WTC11 (cell line): ENCODE measurements at regions not wholly inside any gene's neighbourhood (a gene's known extent, or its start where the extent isn't known, plus 50 kb on each side); places are given as distances from the start of the nearest gene placed in this dataset.

Experiments
- ATAC-seq: fragments of 200-7000 bp; cut with Tn5 transposase; 2 replicates; pipeline ENCODE4 v1.10.0; 2021; ENCODE audit warnings: mild to moderate bottlenecking, moderate library complexity
- CTCF ChIA-PET: fragments of 300-600 bp; sonication (Branson Sonifier 250); formaldehyde crosslinking; loops from one replicate; lab custom pipeline; 2021; ENCODE audit warnings: antibody characterized with exemption; lab: Charles Lee
- POLR2A ChIA-PET: fragments of 350-600 bp; sonication (Branson Sonifier 250); formaldehyde crosslinking; loops from one replicate; lab custom pipeline; 2021; ENCODE audit warnings: antibody characterized with exemption; lab: Charles Lee
- DNase-seq: peaks from one replicate; pipeline ENCODE4 v3.0.0; 2021; ENCODE audit warnings: low spot score
- H3K27ac Mint-ChIP-seq: 2 replicates; pipeline ENCODE4 v1.8.0; 2021; ENCODE audit warnings: mixed read lengths
- H3K27me3 Mint-ChIP-seq: 2 replicates; pipeline ENCODE4 v1.8.0; 2021; ENCODE audit warnings: low read depth, mild to moderate bottlenecking, moderate library complexity, mixed read lengths
- H3K36me3 Mint-ChIP-seq: 2 replicates; pipeline ENCODE4 v1.8.0; 2021; ENCODE audit warnings: mixed read lengths
- H3K4me1 Mint-ChIP-seq: 2 replicates; pipeline ENCODE4 v1.8.0; 2022; ENCODE audit warnings: mixed read lengths
- H3K4me3 Mint-ChIP-seq: 2 replicates; pipeline ENCODE4 v1.8.0; 2021; ENCODE audit warnings: mild to moderate bottlenecking, moderate library complexity, mixed read lengths
- H3K9me3 Mint-ChIP-seq: 2 replicates; pipeline ENCODE4 v1.8.0; 2021; ENCODE audit warnings: mixed read lengths
- ARID4B ChIP-seq: sonication (generic); formaldehyde crosslinking; IDR thresholded peaks from 2 replicates; pipeline ENCODE4 v1.8.0; 2023; ENCODE audit warnings: missing genetic modification reagents, mild to moderate bottlenecking, borderline replicate concordance
- ATF1 ChIP-seq: sonication (generic); formaldehyde crosslinking; IDR thresholded peaks from 2 replicates; pipeline ENCODE4 v1.8.1; 2023; ENCODE audit warnings: mild to moderate bottlenecking, moderate library complexity, missing genetic modification reagents
- ATF3 ChIP-seq: sonication (generic); formaldehyde crosslinking; conservative IDR thresholded peaks from 2 replicates; pipeline ENCODE4 v1.8.1; 2022; ENCODE audit warnings: mild to moderate bottlenecking, missing genetic modification reagents
- CBFB ChIP-seq: sonication (generic); formaldehyde crosslinking; IDR thresholded peaks from 2 replicates; pipeline ENCODE4 v1.8.1; 2022; ENCODE audit warnings: mild to moderate bottlenecking, low read depth, missing genetic modification reagents
- CTCF ChIP-seq: fragments of 200-600 bp; IDR thresholded peaks from 2 replicates; pipeline ENCODE4 v1.8.0; 2022; ENCODE audit warnings: antibody characterized with exemption
- ETV6 ChIP-seq: sonication (generic); formaldehyde crosslinking; IDR thresholded peaks from 2 replicates; pipeline ENCODE4 v1.8.1; 2022; ENCODE audit warnings: mild to moderate bottlenecking, missing genetic modification reagents
- GTF2I ChIP-seq: fragments of 250-450 bp; sonication (Bioruptor Pico); conservative IDR thresholded peaks from 2 replicates; pipeline ENCODE4 v1.4.0; 2021; ENCODE audit warnings: mild to moderate bottlenecking
- IRF1 ChIP-seq: sonication (generic); formaldehyde crosslinking; IDR thresholded peaks from 2 replicates; pipeline ENCODE4 v1.8.0; 2023; ENCODE audit warnings: missing genetic modification reagents
- MAX ChIP-seq: sonication (generic); formaldehyde crosslinking; IDR thresholded peaks from 2 replicates; pipeline ENCODE4 v1.8.0; 2022; ENCODE audit warnings: mild to moderate bottlenecking, missing genetic modification reagents
- MLX ChIP-seq: sonication (generic); formaldehyde crosslinking; IDR thresholded peaks from 2 replicates; pipeline ENCODE4 v1.8.1; 2023; ENCODE audit warnings: mild to moderate bottlenecking, missing genetic modification reagents, moderate library complexity
- MYBL2 ChIP-seq: sonication (generic); formaldehyde crosslinking; IDR thresholded peaks from 2 replicates; pipeline ENCODE4 v1.8.1; 2023; ENCODE audit warnings: mild to moderate bottlenecking, moderate library complexity, missing genetic modification reagents
- NR1H2 ChIP-seq: sonication (generic); formaldehyde crosslinking; IDR thresholded peaks from 2 replicates; pipeline ENCODE4 v1.9.0; 2021; ENCODE audit warnings: mild to moderate bottlenecking, moderate library complexity, missing genetic modification reagents
- PREB ChIP-seq: sonication (generic); formaldehyde crosslinking; IDR thresholded peaks from 2 replicates; pipeline ENCODE4 v1.8.1; 2022; ENCODE audit warnings: mild to moderate bottlenecking, missing genetic modification reagents, moderate library complexity, borderline replicate concordance
- USF1 ChIP-seq: sonication (generic); formaldehyde crosslinking; IDR thresholded peaks from 2 replicates; pipeline ENCODE4 v1.8.0; 2022; ENCODE audit warnings: mild to moderate bottlenecking, missing genetic modification reagents
- USF2 ChIP-seq: sonication (generic); formaldehyde crosslinking; IDR thresholded peaks from 2 replicates; pipeline ENCODE4 v1.8.1; 2023; ENCODE audit warnings: mild to moderate bottlenecking, missing genetic modification reagents, moderate library complexity
- ZNF512 ChIP-seq: sonication (generic); formaldehyde crosslinking; IDR thresholded peaks from 2 replicates; pipeline ENCODE4 v1.8.1; 2022; ENCODE audit warnings: missing genetic modification reagents, borderline replicate concordance

GRCh38 chr16:64704386-64704785 is 417.5 kb downstream of the CDH11 start:
- H3K4me3 Mint-ChIP-seq, result no peak overlapping the region
- no peaks in the 10 kb centered on the region for H3K9me3 Mint-ChIP-seq
- no peak for TF ChIP-seq USF1 (CRISPR knock-in tag)
- TF ChIP-seq MAX (CRISPR knock-in tag), result no peak
- no peak for TF ChIP-seq MYBL2 (CRISPR knock-in tag)
- TF ChIP-seq ZNF512, result no peak
- TF ChIP-seq PREB (CRISPR knock-in tag), result no peak
- TF ChIP-seq ARID4B, result no peak
- TF ChIP-seq MLX (CRISPR knock-in tag), result no peak
- no peak for TF ChIP-seq CTCF
- no peak for TF ChIP-seq ATF3
- TF ChIP-seq USF2, result no peak
- no peak for TF ChIP-seq NR1H2
- TF ChIP-seq ETV6 (CRISPR knock-in tag), result no peak
- no peak for TF ChIP-seq ATF1 (CRISPR knock-in tag)
- TF ChIP-seq IRF1 (CRISPR knock-in tag), result no peak
- TF ChIP-seq CBFB (CRISPR knock-in tag), result no peak
- TF ChIP-seq GTF2I (CRISPR knock-in tag), result no peak
- H3K27ac Mint-ChIP-seq, result no peak overlapping the region
- no peak for ATAC-seq
- POLR2A ChIA-PET, result no interaction called here
- no peaks in the 10 kb centered on the region for H3K36me3 Mint-ChIP-seq
- DNase-seq, result no peak
- CTCF ChIA-PET, result no interaction called here
- H3K4me1 Mint-ChIP-seq, result no peaks in the 10 kb centered on the region
- H3K27me3 Mint-ChIP-seq, result no peaks in the 10 kb centered on the region
